ENCODE measurements at regions not wholly inside any gene's neighbourhood (a gene's known extent, or its start where the extent isn't known, plus 50 kb on each side); places are given as distances from the start of the nearest gene placed in this dataset.

GRCh38 chr20:4559106-4559505, 127.2 kb upstream of the PRNP start:
- no peak for TF ChIP-seq CTCF (IDR thresholded peaks at IDR 0.05; ENCODE audit: insufficient read depth, low read length, poor library complexity, severe bottlenecking)
- no peak for TF ChIP-seq EZH2phosphoT487 (conservative IDR thresholded peaks at IDR 0.05; ENCODE audit: low read length)

All from SU-DHL-6 (cell line).